A673 (cell line): ENCODE measurements at regions not wholly inside any gene's neighbourhood (a gene's known extent, or its start where the extent isn't known, plus 50 kb on each side); places are given as distances from the start of the nearest gene placed in this dataset.

Source experiments
- BruUV-seq: library from RNA; stranded (reverse); fragments of 400-500 nt; replicated peaks from 2 replicates; lab custom pipeline; 2021; lab: Mats Ljungman, UMichigan
- CTCF ChIA-PET: fragments of 300-600 bp; sonication (Branson Sonifier 250); formaldehyde crosslinking; loops from one replicate; lab custom pipeline; 2022; ENCODE audit warnings: antibody characterized with exemption; lab: Charles Lee
- POLR2A ChIA-PET: fragments of 300-600 bp; sonication (Branson Sonifier 250); formaldehyde crosslinking; loops from one replicate; lab custom pipeline; 2022; ENCODE audit warnings: antibody characterized with exemption; ENCODE audit not compliant: low non-redundant PET; lab: Charles Lee
- DNase-seq: peaks from one replicate; pipeline ENCODE4 v3.0.0-alpha.2; 2015; ENCODE audit warnings: low spot score
- H3K27ac ChIP-seq: fragments of 200-600 bp; sonication (generic); 2 replicates; pipeline ENCODE4 v1.5.1; 2016; ENCODE audit warnings: mixed run types, low read depth, mild to moderate bottlenecking, mixed read lengths, antibody characterized with exemption, low read length; ENCODE audit not compliant: poor library complexity, severe bottlenecking
- H3K27me3 ChIP-seq: fragments of 200-600 bp; sonication (generic); replicated peaks from 2 replicates; pipeline ENCODE4 v1.6.1; 2017; ENCODE audit warnings: mixed run types, low read depth, mild to moderate bottlenecking, mixed read lengths, antibody characterized with exemption, low read length; ENCODE audit not compliant: insufficient read depth, poor library complexity
- H3K36me3 ChIP-seq: fragments of 200-600 bp; sonication (generic); 2 replicates; pipeline ENCODE4 v1.6.1; 2016; ENCODE audit warnings: mixed run types, mild to moderate bottlenecking, mixed read lengths, antibody characterized with exemption, low read length; ENCODE audit not compliant: insufficient read depth, poor library complexity, severe bottlenecking
- H3K4me1 ChIP-seq: fragments of 200-600 bp; sonication (generic); 2 replicates; pipeline ENCODE4 v1.6.1; 2017; ENCODE audit warnings: mixed run types, mild to moderate bottlenecking, mixed read lengths, antibody characterized with exemption, low read length; ENCODE audit not compliant: insufficient read depth, poor library complexity, severe bottlenecking
- H3K4me3 ChIP-seq: fragments of 200-600 bp; sonication (generic); 2 replicates; pipeline ENCODE4 v1.5.1; 2016; ENCODE audit warnings: low read depth, mixed run types, mild to moderate bottlenecking, mixed read lengths, low read length; ENCODE audit not compliant: poor library complexity, severe bottlenecking
- H3K9me3 ChIP-seq: fragments of 200-600 bp; sonication (generic); 2 replicates; pipeline ENCODE4 v1.6.1; 2016; ENCODE audit warnings: mixed run types, low read depth, mild to moderate bottlenecking, mixed read lengths, antibody characterized with exemption, low read length; ENCODE audit not compliant: poor library complexity, severe bottlenecking
- EZH2 ChIP-seq: fragments of 200-600 bp; sonication (generic); IDR thresholded peaks from 2 replicates; pipeline ENCODE4 v1.6.1; 2017; ENCODE audit warnings: borderline replicate concordance, low read depth, mild to moderate bottlenecking, mixed read lengths, antibody characterized with exemption, low read length; ENCODE audit not compliant: poor library complexity, severe bottlenecking
- intact Hi-C: fragments of 100-400 bp; cut with micrococcal nuclease; formaldehyde crosslinking; loops from one replicate; pipeline ENCODE4 v1.10.0; 2022; ENCODE audit not compliant: unreplicated experiment
- TF ChIP-seq, protein P1 (sequence below): fragments of 300-800, 200-600 bp; sonication (generic); conservative IDR thresholded peaks from 2 replicates; pipeline ENCODE4 v1.5.1; 2017; ENCODE audit warnings: low read depth, mild to moderate bottlenecking, antibody characterized with exemption, low read length, moderate library complexity, mixed read lengths

- H3K27me3 ChIP-seq: no peaks in the 10 kb centered on the region
- no peak overlapping the region for H3K27ac ChIP-seq
- H3K4me3 ChIP-seq: no peak overlapping the region
- H3K36me3 ChIP-seq: no peaks in the 10 kb centered on the region
- BruUV-seq: no TSS peak
- POLR2A ChIA-PET: no interaction called here
- H3K9me3 ChIP-seq: no peaks in the 10 kb centered on the region
- H3K4me1 ChIP-seq: peaks cover 14% of the 10 kb centered on the region
- no peak for TF ChIP-seq EZH2
- TF ChIP-seq, protein P1, sequence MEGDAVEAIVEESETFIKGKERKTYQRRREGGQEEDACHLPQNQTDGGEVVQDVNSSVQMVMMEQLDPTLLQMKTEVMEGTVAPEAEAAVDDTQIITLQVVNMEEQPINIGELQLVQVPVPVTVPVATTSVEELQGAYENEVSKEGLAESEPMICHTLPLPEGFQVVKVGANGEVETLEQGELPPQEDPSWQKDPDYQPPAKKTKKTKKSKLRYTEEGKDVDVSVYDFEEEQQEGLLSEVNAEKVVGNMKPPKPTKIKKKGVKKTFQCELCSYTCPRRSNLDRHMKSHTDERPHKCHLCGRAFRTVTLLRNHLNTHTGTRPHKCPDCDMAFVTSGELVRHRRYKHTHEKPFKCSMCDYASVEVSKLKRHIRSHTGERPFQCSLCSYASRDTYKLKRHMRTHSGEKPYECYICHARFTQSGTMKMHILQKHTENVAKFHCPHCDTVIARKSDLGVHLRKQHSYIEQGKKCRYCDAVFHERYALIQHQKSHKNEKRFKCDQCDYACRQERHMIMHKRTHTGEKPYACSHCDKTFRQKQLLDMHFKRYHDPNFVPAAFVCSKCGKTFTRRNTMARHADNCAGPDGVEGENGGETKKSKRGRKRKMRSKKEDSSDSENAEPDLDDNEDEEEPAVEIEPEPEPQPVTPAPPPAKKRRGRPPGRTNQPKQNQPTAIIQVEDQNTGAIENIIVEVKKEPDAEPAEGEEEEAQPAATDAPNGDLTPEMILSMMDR: no peak
- intact Hi-C loops: no loop called here
- CTCF ChIA-PET: no interaction called here
- no peak for DNase-seq
Observed at GRCh38 chr10:71127104-71127503, 85.3 kb upstream of the UNC5B start.

- H3K36me3 ChIP-seq: no peaks in the 10 kb centered on the region
- CTCF ChIA-PET: no interaction called here
- BruUV-seq: no TSS peak
- TF ChIP-seq EZH2: no peak
- TF ChIP-seq, protein P1: no peak
- H3K27me3 ChIP-seq: no peaks in the 10 kb centered on the region
- DNase-seq: no peak
- H3K4me3 ChIP-seq: no peak overlapping the region
- no peak overlapping the region for H3K27ac ChIP-seq
- no peaks in the 10 kb centered on the region for H3K9me3 ChIP-seq
- POLR2A ChIA-PET: no interaction called here
- intact Hi-C loops: no loop called here
- H3K4me1 ChIP-seq: peaks cover 14% of the 10 kb centered on the region
Observed at GRCh38 chr10:71127773-71128172, 84.6 kb upstream of the UNC5B start.

GRCh38 chr10:71128311-71128980 lies 83.9 kb upstream of the UNC5B start:
- POLR2A ChIA-PET: no interaction called here
- no peak for DNase-seq
- TF ChIP-seq EZH2: no peak
- TF ChIP-seq, protein P1: no peak
- intact Hi-C loops: no loop called here
- H3K4me3 ChIP-seq: no peak overlapping the region
- H3K9me3 ChIP-seq: no peaks in the 10 kb centered on the region
- no peaks in the 10 kb centered on the region for H3K36me3 ChIP-seq
- no peaks in the 10 kb centered on the region for H3K27me3 ChIP-seq
- CTCF ChIA-PET: no interaction called here
- no TSS peak for BruUV-seq
- H3K4me1 ChIP-seq: peaks cover 14% of the 10 kb centered on the region
- H3K27ac ChIP-seq: no peak overlapping the region
